Naive B cell (primary cell): ENCODE measurements at regions not wholly inside any gene's neighbourhood (a gene's known extent, or its start where the extent isn't known, plus 50 kb on each side); places are given as distances from the start of the nearest gene placed in this dataset.

Experiments
- ATAC-seq, 2 donors: fragments of 150-1000 bp; cut with Tn5 transposase; 2 replicates each; pipeline ENCODE4 v1.10.0; 2021; ENCODE audit warnings: low read depth in 2 of 2, mild to moderate bottlenecking in 2 of 2, moderate library complexity in 2 of 2
- DNase-seq: peaks from one replicate; pipeline ENCODE4 v3.0.0; 2022
- H3K27ac Mint-ChIP-seq, 6 donors: one replicate each; pipeline ENCODE4 v1.8.0; 2020 to 2022; ENCODE audit warnings: mild to moderate bottlenecking in 6 of 6, mixed read lengths in 6 of 6, moderate library complexity in 5 of 6, inconsistent platforms in 2 of 6
- H3K27me3 Mint-ChIP-seq, 3 donors: one replicate each; pipeline ENCODE4 v1.8.0; 2021 to 2022; ENCODE audit warnings: mixed read lengths in 3 of 3, mild to moderate bottlenecking in 1 of 3
- H3K36me3 Mint-ChIP-seq, 2 donors: one replicate each; pipeline ENCODE4 v1.8.0; 2020 to 2022; ENCODE audit warnings: mixed read lengths in 2 of 2, inconsistent platforms in 1 of 2, mild to moderate bottlenecking in 1 of 2
- H3K4me1 Mint-ChIP-seq, 3 donors: one replicate each; pipeline ENCODE4 v1.8.0; 2020 to 2022; ENCODE audit warnings: mixed read lengths in 3 of 3, inconsistent platforms in 1 of 3, mild to moderate bottlenecking in 1 of 3, moderate library complexity in 1 of 3
- H3K4me3 Mint-ChIP-seq, 8 donors: one replicate each; pipeline ENCODE4 v1.8.0; 2020 to 2022; ENCODE audit warnings: mild to moderate bottlenecking in 8 of 8, mixed read lengths in 8 of 8, moderate library complexity in 8 of 8, inconsistent platforms in 2 of 8
- H3K9me3 Mint-ChIP-seq, 7 donors: one replicate each; pipeline ENCODE4 v1.8.0; 2020 to 2022; ENCODE audit warnings: mixed read lengths in 7 of 7, mild to moderate bottlenecking in 5 of 7, inconsistent platforms in 2 of 7, moderate library complexity in 1 of 7

DNA sequence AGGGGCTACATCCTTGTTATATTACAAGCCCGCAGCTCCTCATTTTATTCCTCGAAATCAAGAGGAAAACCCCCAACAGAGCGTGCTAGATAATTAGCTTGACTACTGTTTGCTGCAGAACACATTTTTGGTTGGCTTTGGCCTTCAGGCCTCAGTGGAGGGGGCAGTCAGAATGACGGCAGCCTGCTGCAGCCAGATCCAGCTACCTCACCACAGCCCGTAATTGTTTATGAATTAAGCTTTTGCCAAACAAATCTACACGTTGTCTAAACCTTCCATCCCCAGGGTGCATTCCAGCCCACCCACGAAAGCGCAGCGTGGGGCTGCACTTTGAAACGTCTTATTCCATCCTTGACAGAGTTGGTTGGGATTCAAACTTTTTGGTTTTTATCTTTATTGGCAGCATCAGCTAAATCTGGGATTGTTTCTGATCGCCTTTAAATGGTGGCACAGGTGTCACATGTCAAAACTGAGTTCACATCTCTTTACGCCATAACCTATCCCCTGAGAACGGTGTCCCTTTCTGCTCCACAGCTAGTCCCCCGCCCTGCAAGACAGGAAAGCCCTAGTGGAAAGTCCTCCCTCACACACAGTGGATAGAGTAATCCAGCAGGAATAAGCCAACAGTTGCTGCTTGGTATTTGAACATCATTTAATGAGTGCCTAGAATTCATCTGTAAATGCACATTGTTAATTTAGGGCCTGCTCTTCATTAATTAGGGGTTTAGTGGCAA is 195.5 kb downstream of the LMO4 start:
- H3K36me3 Mint-ChIP-seq, result peaks cover 0 to 6% of the 10 kb centered on the region in 2 donors
- H3K4me3 Mint-ChIP-seq, result no peak overlapping the region
- H3K27me3 Mint-ChIP-seq, result peaks cover 0 to 12% (median 6%) of the 10 kb centered on the region in 3 donors
- DNase-seq (no peak), ATAC-seq (no peak)
- H3K9me3 Mint-ChIP-seq, result peaks cover 0 to 9% (median 3%) of the 10 kb centered on the region in 7 donors
- no peaks in the 10 kb centered on the region for H3K4me1 Mint-ChIP-seq
- H3K27ac Mint-ChIP-seq, result no peak overlapping the region

DNA sequence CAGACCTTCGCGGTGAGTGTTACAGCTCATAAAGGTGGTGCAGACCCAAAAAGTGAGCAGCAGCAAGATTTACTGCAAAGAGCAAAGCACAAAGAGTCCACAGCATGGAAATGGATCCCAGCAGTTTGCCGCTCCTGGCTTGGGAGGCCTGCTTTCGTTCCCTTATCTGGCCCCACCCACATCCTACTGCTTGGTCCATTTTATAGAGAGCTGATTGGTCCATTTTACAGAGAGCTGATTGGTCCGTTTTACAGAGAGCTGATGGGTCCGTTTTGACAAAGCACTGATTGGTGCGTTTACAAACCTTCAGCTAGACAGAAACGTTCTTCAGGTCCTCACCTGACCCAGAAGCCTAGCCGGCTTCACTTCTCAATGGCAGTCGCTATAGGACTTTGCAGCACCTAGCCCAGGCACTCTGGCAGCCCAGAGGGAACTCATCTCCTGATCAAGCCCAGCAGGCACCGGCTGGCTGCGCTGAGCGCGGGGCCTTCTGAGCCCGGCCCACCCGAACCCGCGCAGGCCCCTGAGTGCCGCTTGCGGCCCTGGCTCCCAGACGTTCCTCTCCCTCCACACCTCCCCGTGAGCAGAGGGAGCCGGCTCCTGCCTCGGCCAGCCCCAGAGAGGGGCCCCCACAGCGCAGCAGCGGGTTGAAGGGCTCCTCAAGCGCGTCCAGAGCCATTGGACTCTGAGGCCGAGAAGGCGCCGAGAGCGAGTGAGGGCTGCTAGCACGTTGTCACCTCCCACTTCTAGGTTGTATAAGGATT is 200.3 kb downstream of the LMO4 start:
- Mint-ChIP-seq H3K4me1 (no peaks in the 10 kb centered on the region), H3K27ac (no peak overlapping the region), H3K9me3 (peaks cover 0 to 3% (median 0%) of the 10 kb centered on the region in 7 donors), H3K4me3 (no peak overlapping the region), H3K27me3 (peaks cover 0 to 12% (median 6%) of the 10 kb centered on the region in 3 donors), H3K36me3 (no peaks in the 10 kb centered on the region)
- ATAC-seq (no peak), DNase-seq (no peak)

DNA sequence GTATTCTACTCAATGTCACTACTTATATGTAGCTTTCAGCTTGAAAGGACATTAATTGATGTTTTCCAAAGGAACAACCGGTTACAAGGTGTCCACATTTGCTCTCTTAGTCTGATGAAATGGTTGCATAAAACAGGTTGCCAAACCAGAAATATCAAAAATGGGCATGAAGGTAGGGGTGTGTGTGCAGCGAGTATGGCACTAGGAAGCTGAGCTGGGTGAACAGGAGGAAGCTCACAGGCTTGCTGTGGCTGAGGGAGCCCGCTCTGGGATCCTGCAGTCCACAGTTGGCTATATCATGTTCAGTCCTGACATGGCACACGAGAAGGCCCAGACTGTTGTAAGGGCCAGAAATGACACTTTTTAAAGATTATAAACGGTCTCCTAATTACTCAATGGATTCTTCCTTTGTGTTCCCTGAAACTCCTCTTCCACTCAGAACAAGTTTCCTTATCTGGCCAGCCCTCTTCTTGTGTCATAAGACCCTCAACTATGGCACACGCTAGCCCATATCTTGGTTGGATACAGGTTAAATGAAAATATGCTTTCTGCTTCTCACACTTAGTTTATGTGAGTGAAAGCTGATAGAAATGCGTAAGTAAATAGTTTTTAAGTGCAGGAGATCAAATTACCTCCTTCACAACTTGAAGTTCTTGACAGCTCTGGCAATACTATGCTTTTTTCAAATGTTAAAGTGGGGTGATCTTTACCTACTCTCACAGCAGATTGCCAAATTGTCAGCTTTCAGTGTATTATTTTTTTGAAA is 201.5 kb downstream of the LMO4 start:
- Mint-ChIP-seq H3K4me1 (no peaks in the 10 kb centered on the region), H3K4me3 (no peak overlapping the region), H3K27ac (peak overlapping the region in 1 of 6 donors; percentile 39), H3K36me3 (no peaks in the 10 kb centered on the region), H3K27me3 (peaks cover 0 to 4% (median 0%) of the 10 kb centered on the region in 3 donors), H3K9me3 (peaks cover 0 to 9% (median 0%) of the 10 kb centered on the region in 7 donors)
- ATAC-seq (no peak), DNase-seq (no peak)

DNA sequence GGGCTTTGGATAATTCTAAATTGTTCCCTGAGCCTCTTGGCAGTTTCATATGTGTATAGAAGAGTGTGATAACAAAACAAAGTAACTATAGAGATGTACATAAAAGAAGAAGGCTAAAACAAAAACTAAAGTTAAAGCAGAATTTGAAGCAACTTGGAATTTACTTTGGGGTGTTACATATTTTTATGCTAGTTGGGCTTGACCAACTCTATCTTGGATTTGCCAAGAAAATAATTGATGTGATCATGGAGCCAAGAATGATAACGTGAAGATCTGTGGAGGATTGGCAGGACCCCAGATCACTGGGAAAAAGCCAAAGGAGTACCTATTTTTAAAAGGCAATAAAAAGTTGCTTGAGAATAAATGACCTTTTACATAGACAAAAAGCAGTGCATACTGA is 206.9 kb downstream of the LMO4 start:
- no peak for ATAC-seq
- no peak overlapping the region for H3K4me3 Mint-ChIP-seq
- peaks cover 0 to 9% (median under 1%) of the 10 kb centered on the region in 7 donors for H3K9me3 Mint-ChIP-seq
- no peaks in the 10 kb centered on the region for H3K36me3 Mint-ChIP-seq
- no peak overlapping the region for H3K27ac Mint-ChIP-seq
- DNase-seq, result no peak
- H3K27me3 Mint-ChIP-seq, result no peaks in the 10 kb centered on the region
- no peaks in the 10 kb centered on the region for H3K4me1 Mint-ChIP-seq

DNA sequence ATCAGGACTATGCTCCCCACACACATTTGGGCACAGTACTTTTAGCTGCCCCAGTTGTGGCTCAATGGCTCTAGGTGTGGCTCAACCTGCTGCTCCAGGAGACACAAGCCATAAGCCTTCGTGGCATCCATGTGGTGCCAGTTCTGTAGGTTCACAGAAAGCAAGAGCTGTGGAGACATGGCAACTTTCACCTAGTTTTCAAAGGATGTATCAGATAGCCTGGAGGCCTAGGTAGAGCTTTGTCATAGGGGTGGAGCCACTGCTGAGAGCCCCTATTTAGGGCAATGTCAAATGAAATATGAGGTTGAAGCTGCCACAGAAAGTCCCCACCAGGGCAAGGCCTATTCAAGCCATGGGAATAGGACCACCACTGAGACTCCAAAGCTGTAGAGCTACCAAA is 210.5 kb downstream of the LMO4 start:
- Mint-ChIP-seq H3K4me3 (no peak overlapping the region), H3K9me3 (peaks cover under 1 to 22% (median 21%) of the 10 kb centered on the region in 7 donors), H3K4me1 (no peaks in the 10 kb centered on the region), H3K27ac (no peak overlapping the region), H3K27me3 (no peaks in the 10 kb centered on the region), H3K36me3 (peaks cover 0 to 10% of the 10 kb centered on the region in 2 donors)
- no peak for ATAC-seq
- no peak for DNase-seq

DNA sequence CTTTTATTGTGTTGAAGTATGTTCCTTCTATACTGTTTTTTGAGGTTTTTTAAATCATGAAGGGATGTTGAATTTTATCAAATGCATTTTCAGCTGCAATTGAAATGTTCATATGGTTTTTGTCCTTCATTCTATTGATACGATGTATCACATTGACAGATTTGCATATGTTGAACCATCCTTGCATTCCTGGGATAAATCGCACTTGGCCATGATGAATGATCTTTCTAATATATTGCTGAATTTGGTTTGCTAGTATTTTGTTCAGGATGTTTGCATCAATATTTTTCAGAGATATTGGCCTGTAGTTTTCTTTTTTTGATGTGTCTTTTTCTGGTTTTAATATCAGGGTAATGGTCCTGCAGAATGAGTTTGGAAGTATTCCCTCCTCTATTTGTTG is 214.0 kb downstream of the LMO4 start:
- DNase-seq (no peak), ATAC-seq (no peak)
- peaks cover 0 to 4% (median 0%) of the 10 kb centered on the region in 3 donors for H3K27me3 Mint-ChIP-seq
- H3K4me1 Mint-ChIP-seq, result no peaks in the 10 kb centered on the region
- H3K27ac Mint-ChIP-seq, result no peak overlapping the region
- no peak overlapping the region for H3K4me3 Mint-ChIP-seq
- H3K9me3 Mint-ChIP-seq, result peaks cover 19 to 55% (median 37%) of the 10 kb centered on the region in 7 donors
- H3K36me3 Mint-ChIP-seq, result peaks cover 9 to 36% of the 10 kb centered on the region in 2 donors

DNA sequence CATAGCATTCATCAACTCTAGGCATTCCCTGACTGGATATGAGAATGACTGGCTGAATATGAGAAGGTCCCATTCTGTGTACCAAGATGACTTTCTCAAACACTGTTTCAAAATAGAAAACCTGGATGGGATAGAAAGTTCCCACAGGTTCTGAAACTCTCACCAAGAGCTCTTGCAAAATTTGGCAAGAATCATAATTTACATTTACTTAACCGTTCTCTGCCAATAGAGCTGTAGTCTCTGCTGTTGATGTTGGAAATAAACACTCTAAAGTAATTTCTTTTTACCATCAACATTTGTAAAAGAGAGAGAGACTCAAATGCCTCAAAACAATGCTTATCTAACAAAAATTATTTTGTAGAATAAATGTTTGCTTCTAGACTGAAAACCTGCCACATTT is 221.1 kb downstream of the LMO4 start:
- Mint-ChIP-seq H3K27me3 (peaks cover 0 to 4% (median 0%) of the 10 kb centered on the region in 3 donors), H3K4me1 (no peaks in the 10 kb centered on the region), H3K36me3 (peaks cover 9 to 23% of the 10 kb centered on the region in 2 donors), H3K27ac (no peak overlapping the region), H3K9me3 (peaks cover 5 to 29% (median 18%) of the 10 kb centered on the region in 7 donors), H3K4me3 (no peak overlapping the region)
- ATAC-seq (no peak), DNase-seq (no peak)

DNA sequence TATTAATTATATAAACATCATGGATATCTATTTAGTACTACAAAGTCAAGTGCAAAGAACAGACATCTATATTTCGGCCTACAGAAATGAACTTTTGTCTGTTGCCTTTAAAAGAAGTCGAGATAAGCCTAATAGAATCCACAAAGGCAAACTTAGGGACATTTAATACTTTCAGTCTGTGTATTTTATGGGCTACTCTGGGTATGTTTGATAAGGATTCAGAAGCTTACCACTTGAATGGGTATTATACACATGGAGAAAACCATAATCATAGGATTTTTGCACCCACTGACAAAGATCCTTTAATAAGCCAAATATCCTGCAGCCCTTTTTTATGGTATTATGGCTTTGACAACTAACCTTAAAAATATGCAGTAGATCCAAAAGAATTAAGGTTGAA is 224.8 kb downstream of the LMO4 start:
- Mint-ChIP-seq H3K4me1 (no peaks in the 10 kb centered on the region), H3K36me3 (no peaks in the 10 kb centered on the region), H3K9me3 (no peaks in the 10 kb centered on the region), H3K27ac (no peak overlapping the region), H3K4me3 (no peak overlapping the region), H3K27me3 (no peaks in the 10 kb centered on the region)
- no peak for DNase-seq
- ATAC-seq, result no peak

DNA sequence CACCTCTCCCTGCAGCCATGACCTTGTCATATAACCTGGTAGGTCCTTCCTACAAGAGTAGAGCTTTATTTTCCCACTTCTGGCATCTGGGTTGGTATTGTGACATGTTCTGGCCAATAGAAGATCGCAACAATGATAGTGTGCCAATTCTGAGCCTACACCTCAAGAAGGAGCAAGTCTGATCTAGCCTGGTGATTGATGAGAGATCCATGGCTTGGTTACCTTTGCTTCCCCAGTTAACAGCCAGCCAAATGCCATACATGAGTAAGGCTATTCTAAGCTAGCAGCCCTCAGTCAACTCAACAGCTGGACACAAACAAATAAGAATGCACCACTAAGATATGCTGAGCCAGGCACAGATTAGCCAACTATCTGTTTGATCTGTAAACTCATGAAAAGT is 226.7 kb downstream of the LMO4 start:
- H3K4me3 Mint-ChIP-seq, result no peak overlapping the region
- no peak overlapping the region for H3K27ac Mint-ChIP-seq
- DNase-seq (no peak), ATAC-seq (no peak)
- no peaks in the 10 kb centered on the region for H3K9me3 Mint-ChIP-seq
- H3K27me3 Mint-ChIP-seq, result no peaks in the 10 kb centered on the region
- H3K4me1 Mint-ChIP-seq, result no peaks in the 10 kb centered on the region
- H3K36me3 Mint-ChIP-seq, result no peaks in the 10 kb centered on the region

DNA sequence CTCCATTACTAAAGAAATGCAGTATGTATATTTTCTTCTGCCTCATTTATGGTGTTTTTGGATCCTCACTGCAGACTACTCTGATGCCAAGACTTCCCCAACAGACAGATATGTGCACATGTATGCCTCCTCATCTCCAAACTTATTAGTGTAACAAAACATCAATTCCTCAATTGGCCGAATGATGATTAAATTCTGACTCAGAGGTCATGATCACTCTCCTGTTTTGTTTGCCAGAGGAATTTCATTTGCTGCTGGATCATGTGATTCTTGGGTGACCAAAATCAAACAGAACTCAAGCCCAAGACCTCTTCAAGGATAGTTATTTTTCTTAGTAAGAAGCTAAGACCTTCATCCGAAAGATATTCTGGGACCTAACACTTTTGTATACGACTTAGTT is 227.6 kb downstream of the LMO4 start:
- Mint-ChIP-seq H3K9me3 (no peaks in the 10 kb centered on the region), H3K4me3 (no peak overlapping the region), H3K4me1 (no peaks in the 10 kb centered on the region), H3K27ac (no peak overlapping the region), H3K27me3 (no peaks in the 10 kb centered on the region), H3K36me3 (no peaks in the 10 kb centered on the region)
- ATAC-seq (no peak), DNase-seq (no peak)

DNA sequence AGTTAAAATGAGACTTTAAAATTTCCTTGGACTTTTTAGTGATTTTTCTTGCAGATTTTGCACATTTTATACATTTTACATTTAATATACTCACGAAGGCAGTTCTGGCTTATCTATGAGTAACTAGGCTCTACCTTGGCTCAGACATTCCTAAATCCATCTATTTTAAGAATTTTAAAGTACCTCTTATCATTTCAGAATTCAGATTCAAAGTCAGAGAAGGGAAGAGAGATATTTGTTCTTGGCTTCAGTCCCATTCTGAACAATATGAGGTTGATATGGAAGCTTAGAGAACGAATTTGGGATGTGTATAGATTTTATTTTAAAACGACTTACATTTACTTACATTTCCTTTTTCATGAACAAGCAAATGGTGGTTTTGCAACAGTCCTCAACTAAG is 230.2 kb downstream of the LMO4 start:
- Mint-ChIP-seq H3K27ac (no peak overlapping the region), H3K4me1 (no peaks in the 10 kb centered on the region), H3K4me3 (no peak overlapping the region), H3K9me3 (no peaks in the 10 kb centered on the region), H3K27me3 (no peaks in the 10 kb centered on the region), H3K36me3 (no peaks in the 10 kb centered on the region)
- ATAC-seq (no peak), DNase-seq (no peak)

DNA sequence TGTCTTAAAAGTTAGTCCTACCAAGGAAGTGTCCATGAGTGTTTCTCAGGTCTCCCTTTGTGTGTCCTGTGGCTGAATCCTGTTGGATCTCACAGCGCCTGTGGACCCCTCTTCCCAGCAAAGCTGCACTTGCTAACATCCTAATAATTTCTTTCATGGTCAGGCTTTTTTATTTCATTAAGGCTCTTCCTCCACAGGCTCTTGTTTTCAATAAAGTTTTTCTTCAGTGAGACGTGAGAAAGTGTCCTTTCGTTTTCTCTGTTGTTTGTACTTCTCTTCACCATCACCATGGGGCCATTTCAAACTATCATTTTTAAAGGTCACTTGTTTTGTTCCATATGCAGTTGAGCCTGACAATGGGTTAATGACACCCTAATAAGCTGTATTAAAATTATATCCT is 231.5 kb downstream of the LMO4 start:
- H3K4me1 Mint-ChIP-seq, result no peaks in the 10 kb centered on the region
- H3K27me3 Mint-ChIP-seq, result no peaks in the 10 kb centered on the region

DNA sequence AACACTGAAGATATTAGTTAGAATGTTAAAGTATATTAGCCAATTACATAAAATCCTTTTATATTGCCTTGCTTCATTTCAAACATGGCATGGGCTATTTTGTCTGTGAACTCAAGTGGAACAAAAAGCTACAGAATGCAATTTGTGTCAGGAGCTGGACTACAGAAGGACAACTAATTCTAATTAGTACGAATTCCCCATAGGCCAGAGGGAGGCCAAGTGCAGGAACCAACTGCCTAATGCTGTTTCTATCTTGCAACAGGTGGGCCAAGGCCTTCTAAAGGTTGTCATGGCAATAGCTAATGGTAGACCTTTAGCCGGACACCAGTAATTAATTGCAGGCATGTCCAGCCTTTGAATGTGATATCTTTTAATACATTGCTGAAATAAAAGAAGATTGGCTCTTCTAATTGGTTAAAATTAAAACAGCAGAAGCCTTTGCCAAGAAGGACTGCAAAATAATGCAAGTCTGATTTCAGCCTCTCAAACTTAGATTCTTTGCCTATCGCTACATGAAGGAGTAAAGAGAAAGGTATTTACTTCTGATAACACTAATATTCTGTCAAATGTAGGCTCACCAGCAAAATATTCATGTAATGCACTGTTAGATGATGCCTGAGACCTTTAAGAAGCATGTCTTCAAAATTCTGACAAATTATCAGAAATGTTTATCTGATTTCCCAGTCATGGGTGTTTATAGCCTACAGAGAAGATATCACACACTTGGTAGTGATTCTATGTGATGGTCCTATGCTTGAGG is 232.1 kb downstream of the LMO4 start:
- Mint-ChIP-seq H3K9me3 (no peaks in the 10 kb centered on the region), H3K27me3 (no peaks in the 10 kb centered on the region), H3K27ac (no peak overlapping the region), H3K4me1 (no peaks in the 10 kb centered on the region), H3K36me3 (no peaks in the 10 kb centered on the region), H3K4me3 (no peak overlapping the region)
- DNase-seq (no peak), ATAC-seq (no peak)

More for the DNA sequence above, 231.5 kb downstream of the LMO4 start:
- no peaks in the 10 kb centered on the region for H3K36me3 Mint-ChIP-seq
- no peak overlapping the region for H3K4me3 Mint-ChIP-seq
- no peaks in the 10 kb centered on the region for H3K9me3 Mint-ChIP-seq
- no peak overlapping the region for H3K27ac Mint-ChIP-seq
- ATAC-seq (no peak), DNase-seq (no peak)
